GM19023 (cell line): ENCODE measurements at regions not wholly inside any gene's neighbourhood (a gene's known extent, or its start where the extent isn't known, plus 50 kb on each side); places are given as distances from the start of the nearest gene placed in this dataset.

Source experiments
- ATAC-seq: cut with Tn5 transposase; IDR thresholded peaks from one replicate; pipeline ENCODE4 v1.9.1; 2021; ENCODE audit warnings: mild to moderate bottlenecking, moderate library complexity; ENCODE audit not compliant: unreplicated experiment

DNA sequence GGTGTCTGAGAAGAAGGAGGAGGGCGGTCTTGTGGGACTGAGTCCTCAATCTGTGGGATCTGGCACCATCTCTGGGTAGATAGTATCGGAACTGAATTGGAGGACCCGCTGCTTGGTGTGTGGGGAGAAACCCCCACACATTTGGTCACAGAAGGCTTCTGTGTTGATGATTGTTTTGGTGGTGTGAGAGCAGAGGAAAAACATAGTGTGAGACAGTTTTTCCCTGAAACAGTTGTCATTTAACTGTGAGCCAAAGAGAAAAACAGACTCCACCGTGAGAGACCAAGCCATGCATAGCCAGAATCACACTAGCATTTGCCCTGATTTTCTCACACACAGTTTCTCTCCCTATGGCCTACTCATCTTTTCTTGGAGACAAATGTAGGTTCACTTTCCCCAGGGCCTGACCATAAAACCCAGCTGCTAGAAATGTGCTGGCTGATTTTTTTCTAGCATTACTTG, 91.4 kb upstream of the FLRT2 start:
- ATAC-seq = no peak

DNA sequence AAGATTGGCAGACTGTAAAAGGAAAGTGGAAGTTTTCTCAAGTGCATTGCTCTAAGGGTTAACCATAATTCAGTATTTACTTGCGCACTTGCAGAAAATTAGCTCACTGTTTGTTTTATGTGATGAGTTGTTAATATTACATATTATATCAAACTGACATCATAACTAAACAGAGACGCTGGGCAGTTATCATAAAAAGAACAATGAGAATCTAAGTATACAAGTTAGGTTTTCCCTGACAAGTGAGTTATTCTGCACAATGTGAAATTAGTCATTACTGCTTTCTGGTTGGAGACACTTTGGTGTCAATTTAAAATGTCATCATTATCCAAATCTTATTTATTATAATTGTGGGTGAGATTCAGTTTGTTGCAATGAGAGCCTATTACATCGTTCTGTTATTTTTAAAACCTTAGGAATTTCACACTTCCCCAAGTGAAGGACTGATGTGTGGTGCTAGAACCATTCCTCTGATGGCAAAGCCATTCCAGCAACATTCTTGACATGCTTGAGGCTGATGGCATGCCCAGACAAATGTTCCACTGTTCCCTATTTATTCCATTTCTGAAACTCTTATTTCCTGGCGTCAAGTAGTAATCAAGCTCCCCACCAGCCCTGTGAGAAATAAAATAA, 90.1 kb upstream of the FLRT2 start:
- ATAC-seq = no peak

- no peak for ATAC-seq
These were observed 87.9 kb upstream of the FLRT2 start for GRCh38 chr14:85441909-85442643.

- ATAC-seq = no peak
These were observed 86.9 kb upstream of the FLRT2 start for GRCh38 chr14:85442996-85443395.

- ATAC-seq = no peak
These were observed 85.3 kb upstream of the FLRT2 start for GRCh38 chr14:85444635-85445034.

- no peak for ATAC-seq
These were observed 84.7 kb upstream of the FLRT2 start for GRCh38 chr14:85445151-85445795.

DNA sequence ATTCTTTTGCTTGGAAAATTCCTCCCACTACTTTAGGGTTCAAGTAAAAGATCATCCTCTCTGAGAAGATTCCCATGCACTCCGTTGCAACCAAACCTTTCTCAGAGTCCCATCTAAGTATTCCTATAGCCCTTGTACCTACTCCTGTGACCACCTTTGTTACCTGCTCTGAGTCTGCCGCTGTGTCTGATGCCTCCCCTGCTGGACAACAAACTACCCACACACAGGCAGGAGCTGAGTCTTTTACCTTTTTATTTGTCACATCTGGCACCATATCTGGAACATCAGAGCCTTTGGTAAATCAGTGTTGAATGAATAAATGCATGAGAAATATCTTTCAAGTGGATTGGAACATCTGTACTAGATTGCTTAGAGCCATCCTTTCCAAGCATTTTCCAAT, 82.1 kb upstream of the FLRT2 start:
- no peak for ATAC-seq

GRCh38 chr14:85451421-85451820, 78.5 kb upstream of the FLRT2 start:
- no peak for ATAC-seq

- no peak for ATAC-seq
These were observed 76.3 kb upstream of the FLRT2 start for GRCh38 chr14:85453401-85454225.

DNA sequence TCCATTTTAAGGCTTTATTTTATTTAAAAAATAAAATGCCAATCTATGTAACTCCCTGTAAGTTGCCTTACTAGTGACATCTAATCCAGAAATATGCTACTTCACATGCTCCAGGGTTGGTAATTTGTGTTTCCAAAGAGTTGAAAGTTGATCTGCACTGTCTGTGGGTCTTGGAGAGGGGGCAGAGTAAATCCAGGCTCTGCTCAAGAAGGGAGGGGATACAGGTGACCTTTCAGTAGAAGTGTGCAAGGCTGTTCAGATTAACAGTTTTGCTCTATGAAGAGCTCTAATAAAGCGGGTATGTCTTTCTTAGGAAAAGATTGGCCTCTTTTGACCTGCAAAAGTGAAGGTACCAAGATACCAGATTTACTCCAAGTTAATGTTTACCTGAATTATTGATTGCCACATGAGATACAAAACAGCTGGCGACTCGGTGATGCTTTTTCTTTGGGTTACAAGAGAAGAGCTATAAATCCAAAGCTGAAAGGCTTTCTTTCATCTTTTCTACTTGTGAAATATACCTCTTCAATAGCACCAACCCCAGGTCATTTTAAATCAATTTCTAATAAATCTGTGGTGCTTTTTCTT, 75.6 kb upstream of the FLRT2 start:
- no peak for ATAC-seq

GRCh38 chr14:85459361-85460000, 70.5 kb upstream of the FLRT2 start:
- no peak for ATAC-seq

DNA sequence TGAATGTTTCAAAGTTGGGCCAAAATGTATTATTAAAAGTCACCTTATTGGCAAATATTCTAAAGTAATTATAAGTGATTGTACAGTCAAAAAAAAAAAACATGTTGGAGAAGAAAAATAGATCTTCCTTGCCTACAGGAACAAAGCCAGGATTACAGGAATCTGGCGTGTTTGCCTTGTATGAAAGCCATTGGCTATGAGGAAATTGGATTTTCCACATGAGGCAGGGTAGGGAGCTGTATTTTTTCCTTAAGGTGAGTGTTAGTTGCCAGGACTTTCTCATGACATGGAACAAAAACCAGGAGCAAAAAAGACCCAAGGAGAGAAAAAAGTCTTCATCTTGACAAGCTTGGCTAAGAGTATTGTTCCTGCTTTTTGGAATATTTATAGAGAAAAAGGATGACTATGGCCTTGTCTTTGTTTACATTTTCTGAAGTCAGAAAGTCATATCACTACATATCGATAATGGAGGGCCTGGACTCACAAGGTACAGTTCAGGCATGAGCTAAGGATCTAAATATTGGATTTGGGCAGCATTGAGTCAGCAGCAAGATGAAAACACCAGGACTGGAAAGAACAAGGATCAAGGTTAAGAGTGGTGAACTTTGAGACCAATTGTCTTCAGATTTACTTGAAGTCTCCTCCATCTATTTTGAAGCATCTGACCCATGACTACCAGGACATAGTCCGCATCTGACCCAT, 68.4 kb upstream of the FLRT2 start:
- ATAC-seq = no peak

GRCh38 chr14:85463512-85463911, 66.4 kb upstream of the FLRT2 start:
- ATAC-seq = no peak

DNA sequence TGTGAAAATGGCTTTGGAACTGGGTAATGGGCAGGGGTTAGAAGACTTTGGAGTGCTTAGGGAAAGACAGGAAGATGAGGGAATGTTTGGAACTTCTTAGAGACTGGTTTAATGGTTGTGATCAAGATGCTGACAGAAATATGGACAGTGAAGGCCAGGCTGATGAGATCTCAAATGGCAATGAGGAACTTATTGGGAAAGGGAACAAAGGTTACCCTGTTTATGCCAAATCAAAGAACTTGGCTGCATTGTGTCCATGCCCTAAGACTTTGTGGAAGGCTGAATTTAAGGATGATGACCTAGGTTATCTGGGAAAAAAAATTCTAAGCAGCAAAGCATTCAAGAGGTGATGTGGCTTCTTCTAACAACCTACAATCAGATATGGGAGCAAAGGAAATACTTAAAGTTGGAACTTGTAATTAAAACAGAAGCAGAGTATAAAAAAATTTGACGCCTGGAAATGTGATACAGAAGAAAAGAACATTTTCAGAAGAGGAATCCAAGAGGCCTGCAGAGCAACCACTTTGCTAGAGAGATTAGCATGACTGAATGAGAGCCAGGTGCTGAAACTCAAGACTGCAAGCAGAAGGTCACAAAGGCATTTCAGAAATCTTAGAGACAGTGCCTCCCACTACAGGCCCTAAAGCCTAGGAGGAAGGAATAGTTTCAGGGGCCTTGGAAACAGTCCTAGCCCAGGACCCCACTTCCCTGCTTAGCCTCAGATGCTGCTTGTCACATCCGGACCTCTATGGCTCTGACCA, 65.6 kb upstream of the FLRT2 start:
- no peak for ATAC-seq

- no peak for ATAC-seq
These were observed 63.3 kb upstream of the FLRT2 start for GRCh38 chr14:85466678-85467077.

DNA sequence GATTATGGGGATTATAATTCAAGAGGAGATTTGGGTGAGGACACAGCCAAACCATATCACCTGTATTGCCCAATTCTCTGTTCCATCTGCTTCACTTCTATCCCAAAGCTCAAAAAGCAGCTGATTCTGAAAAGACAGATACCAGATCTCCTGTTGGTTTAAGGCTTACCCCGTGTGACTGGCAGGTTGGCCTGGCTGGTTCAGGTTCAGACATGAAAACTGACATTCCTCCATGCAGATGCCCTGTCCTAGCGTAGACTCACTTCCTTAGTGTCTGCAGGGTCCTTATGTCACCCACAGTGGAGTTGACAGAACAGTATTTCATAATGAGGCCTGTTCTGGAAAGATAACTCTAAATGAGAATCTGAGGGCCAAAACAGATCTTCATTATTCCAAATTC, 61.1 kb upstream of the FLRT2 start:
- ATAC-seq = no peak

- ATAC-seq = no peak
These were observed 58.8 kb upstream of the FLRT2 start for GRCh38 chr14:85471156-85471555.

GRCh38 chr14:85471744-85472143, 58.2 kb upstream of the FLRT2 start:
- ATAC-seq = no peak

DNA sequence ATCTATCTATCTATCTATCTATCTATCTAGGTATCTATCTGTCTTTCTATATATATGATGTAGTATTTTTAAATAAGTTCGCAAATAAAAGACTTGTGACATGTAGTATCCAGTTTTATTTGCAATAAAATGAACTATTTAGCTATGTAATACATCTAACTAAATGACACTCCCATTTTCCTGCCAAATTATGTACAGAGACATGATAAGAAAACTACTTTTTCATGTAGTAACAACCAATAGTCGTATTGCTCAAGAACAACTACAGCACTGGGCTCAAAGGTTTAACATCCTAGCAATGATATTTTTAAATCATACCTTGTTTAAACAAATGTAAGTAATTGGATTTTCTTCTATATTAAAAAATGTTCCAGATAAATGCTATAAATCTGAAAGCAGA, 55.5 kb upstream of the FLRT2 start:
- ATAC-seq = no peak
